ENCODE measurements at regions not wholly inside any gene's neighbourhood (a gene's known extent, or its start where the extent isn't known, plus 50 kb on each side); places are given as distances from the start of the nearest gene placed in this dataset.

GRCh38 chr4:138663883-138664282 lies 351.7 kb upstream of the NOCT start:
- Mint-ChIP-seq H3K27me3 (ENCODE audit: unreplicated experiment) (peaks cover 4% of the 10 kb centered on the region), H3K9me3 (ENCODE audit: unreplicated experiment) (no peaks in the 10 kb centered on the region), H3K4me1 (ENCODE audit: unreplicated experiment) (peaks cover 3% of the 10 kb centered on the region), H3K27ac (ENCODE audit: unreplicated experiment) (no peak overlapping the region), H3K4me3 (ENCODE audit: unreplicated experiment) (no peak overlapping the region), H3K36me3 (ENCODE audit: low read depth, unreplicated experiment) (no peaks in the 10 kb centered on the region)
- TF ChIP-seq CTCF (IDR thresholded peaks at IDR 0.05; ENCODE audit: unreplicated experiment): no peak
- DNase-seq (ENCODE audit: low spot score): no peak

- H3K27me3 Mint-ChIP-seq (ENCODE audit: unreplicated experiment): peaks cover 3% of the 10 kb centered on the region
- TF ChIP-seq CTCF (IDR thresholded peaks at IDR 0.05; ENCODE audit: unreplicated experiment): no peak
- no peak for DNase-seq (ENCODE audit: low spot score)
- no peaks in the 10 kb centered on the region for H3K36me3 Mint-ChIP-seq (ENCODE audit: low read depth, unreplicated experiment)
- H3K4me3 Mint-ChIP-seq (ENCODE audit: unreplicated experiment): no peak overlapping the region
- no peaks in the 10 kb centered on the region for H3K9me3 Mint-ChIP-seq (ENCODE audit: unreplicated experiment)
- H3K4me1 Mint-ChIP-seq (ENCODE audit: unreplicated experiment): peaks cover 3% of the 10 kb centered on the region
- H3K27ac Mint-ChIP-seq (ENCODE audit: unreplicated experiment): no peak overlapping the region
Observed at GRCh38 chr4:138659812-138660316, 355.7 kb upstream of the NOCT start.

GRCh38 chr4:138659037-138659811 lies 356.4 kb upstream of the NOCT start:
- no peak for TF ChIP-seq CTCF (IDR thresholded peaks at IDR 0.05; ENCODE audit: unreplicated experiment)
- H3K4me3 Mint-ChIP-seq (ENCODE audit: unreplicated experiment): no peak overlapping the region

GRCh38 chr4:138658518-138658917 lies 357.1 kb upstream of the NOCT start:
- Mint-ChIP-seq H3K4me1 (ENCODE audit: unreplicated experiment) (peaks cover 3% of the 10 kb centered on the region), H3K4me3 (ENCODE audit: unreplicated experiment) (no peak overlapping the region), H3K9me3 (ENCODE audit: unreplicated experiment) (no peaks in the 10 kb centered on the region), H3K36me3 (ENCODE audit: low read depth, unreplicated experiment) (no peaks in the 10 kb centered on the region), H3K27me3 (ENCODE audit: unreplicated experiment) (peaks cover 3% of the 10 kb centered on the region), H3K27ac (ENCODE audit: unreplicated experiment) (no peak overlapping the region)
- DNase-seq (ENCODE audit: low spot score): no peak
- no peak for TF ChIP-seq CTCF (IDR thresholded peaks at IDR 0.05; ENCODE audit: unreplicated experiment)

More at GRCh38 chr4:138659037-138659811, 356.4 kb upstream of the NOCT start:
- DNase-seq (ENCODE audit: low spot score): no peak
- peaks cover 3% of the 10 kb centered on the region for H3K27me3 Mint-ChIP-seq (ENCODE audit: unreplicated experiment)
- no peak overlapping the region for H3K27ac Mint-ChIP-seq (ENCODE audit: unreplicated experiment)
- H3K4me1 Mint-ChIP-seq (ENCODE audit: unreplicated experiment): peaks cover 3% of the 10 kb centered on the region
- H3K36me3 Mint-ChIP-seq (ENCODE audit: low read depth, unreplicated experiment): no peaks in the 10 kb centered on the region
- no peaks in the 10 kb centered on the region for H3K9me3 Mint-ChIP-seq (ENCODE audit: unreplicated experiment)

GRCh38 chr4:138656990-138657389 lies 358.6 kb upstream of the NOCT start:
- H3K4me1 Mint-ChIP-seq (ENCODE audit: unreplicated experiment): peaks cover 3% of the 10 kb centered on the region
- TF ChIP-seq CTCF (IDR thresholded peaks at IDR 0.05; ENCODE audit: unreplicated experiment): no peak
- no peaks in the 10 kb centered on the region for H3K9me3 Mint-ChIP-seq (ENCODE audit: unreplicated experiment)
- DNase-seq (ENCODE audit: low spot score): no peak
- H3K27me3 Mint-ChIP-seq (ENCODE audit: unreplicated experiment): peaks cover 3% of the 10 kb centered on the region
- no peaks in the 10 kb centered on the region for H3K36me3 Mint-ChIP-seq (ENCODE audit: low read depth, unreplicated experiment)
- H3K4me3 Mint-ChIP-seq (ENCODE audit: unreplicated experiment): no peak overlapping the region
- H3K27ac Mint-ChIP-seq (ENCODE audit: unreplicated experiment): no peak overlapping the region

Data from endothelial cell (in vitro differentiated cells).